B cell (primary cell): ENCODE measurements at regions not wholly inside any gene's neighbourhood (a gene's known extent, or its start where the extent isn't known, plus 50 kb on each side); places are given as distances from the start of the nearest gene placed in this dataset.

Experiments
- CTCF ChIP-seq: fragments of 200-600 bp; IDR thresholded peaks from one replicate; pipeline ENCODE4 v1.8.0; 2022; ENCODE audit warnings: antibody characterized with exemption, mild to moderate bottlenecking
- EZH2 ChIP-seq: IDR thresholded peaks from 2 replicates; pipeline ENCODE4 v1.6.1; 2012; ENCODE audit warnings: borderline replicate concordance, low read depth, mild to moderate bottlenecking, moderate library complexity, low read length; ENCODE audit not compliant: insufficient read depth, poor library complexity, severe bottlenecking

- TF ChIP-seq CTCF (no peak), EZH2 (no peak)
These were observed 422.2 kb downstream of the KLF5 start for GRCh38 chr13:73480779-73481559.
